ENCODE measurements at regions not wholly inside any gene's neighbourhood (a gene's known extent, or its start where the extent isn't known, plus 50 kb on each side); places are given as distances from the start of the nearest gene placed in this dataset.

DNA sequence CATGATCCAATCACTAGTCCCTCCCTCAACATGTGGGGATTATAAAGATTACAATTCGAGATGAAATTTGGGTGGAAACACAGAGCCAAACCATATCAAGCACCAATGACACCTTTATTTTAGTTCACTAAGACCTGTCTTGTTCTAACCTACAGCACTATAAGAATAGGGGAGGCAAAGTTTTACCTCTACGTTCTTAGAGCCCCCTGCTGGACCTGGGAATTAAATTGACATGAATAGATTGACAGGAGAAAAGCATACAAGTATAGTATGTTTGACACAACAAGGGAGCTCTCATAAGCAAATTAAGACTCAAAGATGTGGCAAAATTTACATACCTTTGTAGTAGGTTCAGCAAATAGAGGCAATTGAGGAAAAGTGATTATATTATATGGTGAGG lies 974.4 kb upstream of the ALCAM start:
- 0 out of 4 replicates have a peak, but pooled peaks cover 0 to 5% of the 10 kb centered on the region in 2 experiments for H3K9me3 ChIP-seq (ENCODE audit: insufficient read depth in 2 of 2, low read depth in 1 of 2, low read length in 1 of 2)
- no peak overlapping the region for H2BK120ac ChIP-seq (replicated peaks; ENCODE audit: low read depth, low read length)
- H3K79me1 ChIP-seq (ENCODE audit: low read depth, low read length), result no peaks in the 10 kb centered on the region
- H3K4ac ChIP-seq (replicated peaks; ENCODE audit: insufficient read length, low read depth, low read length), result no peak overlapping the region
- H3K18ac ChIP-seq (ENCODE audit: extremely low read depth, low read length), result no peak overlapping the region
- H3K27ac ChIP-seq (ENCODE audit: low read depth, low read length), result no peak overlapping the region
- no peak overlapping the region for H3K4me2 ChIP-seq (ENCODE audit: insufficient read depth in 1 of 2, low read depth in 2 of 2, low read length in 2 of 2)
- H3K14ac ChIP-seq (ENCODE audit: insufficient read length), result no peak overlapping the region
- no peak overlapping the region for H2BK20ac ChIP-seq (ENCODE audit: low read length)
- 69% methylated on average over 2 of the region's 2 CpGs; no CpG with 5 or more reads in 1 of the 2 experiments for WGBS, 2 experiments (ENCODE audit: extremely low coverage in 1 of 2, insufficient coverage in 1 of 2, insufficient read length in 1 of 2, insufficient replicate concordance in 2 of 2, low coverage in 1 of 2, low lambda C conversion rate in 2 of 2, missing lambda C conversion rate in 1 of 2)
- no peak overlapping the region for H2BK15ac ChIP-seq (ENCODE audit: low read length)
- FAIRE-seq, result no peak
- H3K79me2 ChIP-seq (ENCODE audit: control insufficient read depth in 1 of 2, insufficient read depth in 2 of 2, low read length in 2 of 2), result no peaks in the 10 kb centered on the region
- H3K27me3 ChIP-seq (replicated peaks in 1 of 4; ENCODE audit: control insufficient read depth in 3 of 4, extremely low read depth in 1 of 4, insufficient read depth in 3 of 4, low read length in 3 of 4), result no peaks in the 10 kb centered on the region
- H3K9ac ChIP-seq (replicated peaks in 1 of 4; ENCODE audit: extremely low read depth in 1 of 4, low read depth in 3 of 4, low read length in 3 of 4), result no peak overlapping the region
- H4K91ac ChIP-seq (replicated peaks; ENCODE audit: insufficient read length, low read length), result no peak overlapping the region
- ChIA-PET CTCF (ENCODE audit: partially characterized antibody) (interaction anchor here (0.7 to 1.4 kb wide), 2 partner anchors 16 to 290 kb away, joined by 3 read pairs; no protein-coding TSS in a partner anchor), POLR2A (ENCODE audit: partially characterized antibody) (interaction anchor here (0.8 kb wide), 1 partner anchor 47 kb away, joined by 3 read pairs; no protein-coding TSS in a partner anchor)
- DNase-seq (ENCODE audit: low read depth in 1 of 2, low spot score in 2 of 2), result no peak
- no peak overlapping the region for H3K23ac ChIP-seq (ENCODE audit: insufficient read length)
- no peak overlapping the region for H4K5ac ChIP-seq (ENCODE audit: insufficient read length, low read depth, low read length)
- H2AFZ ChIP-seq (ENCODE audit: low read length), result no peak overlapping the region
- no peak overlapping the region for H2AK5ac ChIP-seq (ENCODE audit: low read depth, low read length)
- no peak overlapping the region for H4K8ac ChIP-seq (ENCODE audit: extremely low read depth, insufficient read depth, low read length)
- no peaks in the 10 kb centered on the region for H3K23me2 ChIP-seq (ENCODE audit: low read depth, low read length)
- no peak overlapping the region for H2BK12ac ChIP-seq (ENCODE audit: low read depth, low read length)
- no peaks in the 10 kb centered on the region for H4K20me1 ChIP-seq (replicated peaks in 1 of 2; ENCODE audit: control insufficient read depth in 1 of 2, insufficient read depth in 2 of 2, low read length in 2 of 2)
- H3K4me3 ChIP-seq (ENCODE audit: extremely low read depth in 1 of 4, insufficient read depth in 2 of 4, low read depth in 3 of 4, low read length in 4 of 4), result no peak overlapping the region
- H2BK5ac ChIP-seq (ENCODE audit: low read depth, low read length), result no peak overlapping the region
- H3K4me1 ChIP-seq (replicated peaks in 1 of 4; ENCODE audit: control insufficient read depth in 3 of 4, insufficient read depth in 4 of 4, low read length in 3 of 4), result no peaks in the 10 kb centered on the region
- no peak overlapping the region for H3K56ac ChIP-seq (replicated peaks; ENCODE audit: insufficient read length, low read depth, low read length)
- no peaks in the 10 kb centered on the region for H3K36me3 ChIP-seq (ENCODE audit: control insufficient read depth in 2 of 4, insufficient read depth in 4 of 4, low read length in 3 of 4)
- TF ChIP-seq EGR1 (IDR thresholded peaks at IDR 0.05; ENCODE audit: borderline replicate concordance, low read depth, low read length), result no peak
- TF ChIP-seq JUN (IDR thresholded peaks at IDR 0.05; ENCODE audit: low read depth, low read length), result no peak
